K562 (cell line): ENCODE measurements at regions not wholly inside any gene's neighbourhood (a gene's known extent, or its start where the extent isn't known, plus 50 kb on each side); places are given as distances from the start of the nearest gene placed in this dataset.

Source experiments
- ATAC-seq: fragments of 200-7000 bp; cut with Tn5 transposase; 3 replicates; pipeline ENCODE4 v1.9.1; 2020; ENCODE audit warnings: moderate library complexity
- BruUV-seq: library from RNA; stranded (reverse); fragments of 400-500 nt; replicated peaks from 2 replicates; lab custom pipeline; 2021; lab: Mats Ljungman, UMichigan
- CTCF ChIA-PET: fragments of 300-600 bp; formaldehyde crosslinking; extraction: SDS; loops from one replicate; lab custom pipeline; 2021; ENCODE audit warnings: low intra/inter-chr PET ratio; lab: Yijun Ruan, JAX
- POLR2A ChIA-PET: fragments of 300-600, 350-650 bp; sonication (Branson Sonifier 250); formaldehyde crosslinking; extraction: SDS; loops from one replicate; lab custom pipeline; 2021; ENCODE audit warnings: antibody characterized with exemption, inconsistent platforms; lab: Yijun Ruan, JAX
- DNase-seq, 4 experiments: peaks; one replicate each; pipeline versions ENCODE4 v3.0.0 to v3.0.0-alpha.2; 2011 to 2018; ENCODE audit warnings: low spot score in 3 of 4, mixed read lengths in 3 of 4; ENCODE audit errors: extremely low read depth in 1 of 4
- FAIRE-seq: peaks from 2 replicates; lab custom pipeline; 2011; peaks lifted over from hg19 to GRCh38; lab: Jason Lieb, UNC
- H2AFZ ChIP-seq: 2 replicates; pipeline ENCODE4 v1.6.0; 2011; ENCODE audit warnings: low read depth, low read length, control low read depth, inconsistent platforms
- H3K27ac ChIP-seq: fragments of 200-600 bp; 3 replicates; pipeline ENCODE4 v1.8.0; 2011; ENCODE audit warnings: low read depth, mild to moderate bottlenecking, control low read depth, inconsistent platforms, low read length, moderate library complexity, mixed read lengths; ENCODE audit errors: extremely low read depth
- H3K27me3 ChIP-seq, 2 experiments: fragments of 300-600 bp in 1 of 2; 2 replicates in 1 of 2; 3 replicates in 1 of 2; pipeline versions ENCODE4 v1.6.0 to v1.8.0; 2011; ENCODE audit warnings: inconsistent platforms in 2 of 2, low read length in 2 of 2, mild to moderate bottlenecking in 1 of 2, mixed read lengths in 1 of 2, moderate library complexity in 1 of 2; ENCODE audit not compliant: control insufficient read depth in 2 of 2, insufficient read depth in 2 of 2
- H3K36me3 ChIP-seq: fragments of 300-600 bp; 3 replicates; pipeline ENCODE4 v1.8.0; 2011; ENCODE audit warnings: mild to moderate bottlenecking, low read length, inconsistent platforms; ENCODE audit not compliant: control insufficient read depth, insufficient read depth
- H3K4me1 ChIP-seq, 2 experiments: fragments of 200-600 bp in 1 of 2; replicated peaks in 1 of 2; 2 replicates in 1 of 2; 3 replicates in 1 of 2; pipeline versions ENCODE4 v1.5.1 to v1.8.0; 2011; ENCODE audit warnings: inconsistent platforms in 2 of 2, low read length in 2 of 2, mild to moderate bottlenecking in 1 of 2, mixed read lengths in 1 of 2, moderate library complexity in 1 of 2; ENCODE audit not compliant: control insufficient read depth in 2 of 2, insufficient read depth in 2 of 2
- H3K4me2 ChIP-seq: 2 replicates; pipeline ENCODE4 v1.6.1; 2011; ENCODE audit warnings: low read length, control low read depth, inconsistent platforms, mixed read lengths; ENCODE audit not compliant: insufficient read depth
- H3K4me3 ChIP-seq: fragments of 200-600 bp; sonication (generic), shearing (Covaris generic); 2 replicates; pipeline ENCODE4 v1.5.1; 2016; ENCODE audit warnings: control low read depth, inconsistent platforms
- H3K79me2 ChIP-seq: fragments of 200-600 bp; 3 replicates; pipeline ENCODE4 v1.8.0; 2011; ENCODE audit warnings: low read length, inconsistent platforms; ENCODE audit not compliant: control insufficient read depth, insufficient read depth
- H3K9ac ChIP-seq, 2 experiments: 2 replicates each; pipeline versions ENCODE4 v1.6.0 to v1.6.1; 2011; ENCODE audit warnings: low read depth in 2 of 2, low read length in 2 of 2, control low read depth in 1 of 2, inconsistent platforms in 1 of 2, mild to moderate bottlenecking in 1 of 2, mixed read lengths in 1 of 2; ENCODE audit not compliant: insufficient read depth in 1 of 2
- H3K9me1 ChIP-seq: one replicate; pipeline ENCODE4 v1.6.0; 2011; ENCODE audit warnings: inconsistent platforms, mild to moderate bottlenecking, low read length, moderate library complexity; ENCODE audit not compliant: control insufficient read depth, insufficient read depth
- H3K9me3 ChIP-seq: replicated peaks from 2 replicates; pipeline ENCODE4 v1.5.1; 2011; ENCODE audit warnings: low read depth, low read length, inconsistent platforms; ENCODE audit not compliant: control insufficient read depth, insufficient read depth
- H4K20me1 ChIP-seq: replicated peaks from 2 replicates; pipeline ENCODE4 v1.6.1; 2011; ENCODE audit warnings: low read length, inconsistent platforms, mixed read lengths; ENCODE audit not compliant: control insufficient read depth, insufficient read depth
- CBFA2T3 ChIP-seq: fragments of 450-650 bp; IDR thresholded peaks from 2 replicates; pipeline ENCODE4 v1.6.1; 2017
- CC2D1A ChIP-seq: fragments of 450-650 bp; IDR thresholded peaks from 2 replicates; pipeline ENCODE4 v1.6.1; 2017; ENCODE audit warnings: mild to moderate bottlenecking
- E2F1 ChIP-seq: sonication (generic); formaldehyde crosslinking; IDR thresholded peaks from 2 replicates; pipeline ENCODE4 v1.8.1; 2023; ENCODE audit warnings: mild to moderate bottlenecking, missing genetic modification reagents, moderate library complexity
- FOS ChIP-seq: IDR thresholded peaks from 3 replicates; pipeline ENCODE4 v1.6.1; 2011; ENCODE audit not compliant: insufficient read length; ENCODE audit errors: extremely low read depth
- KAT7 ChIP-seq: sonication (generic); formaldehyde crosslinking; IDR thresholded peaks from 2 replicates; pipeline ENCODE4 v1.8.0; 2022; ENCODE audit warnings: missing genetic modification reagents, mild to moderate bottlenecking, borderline replicate concordance
- LEF1 ChIP-seq: fragments of 450-650 bp; IDR thresholded peaks from 2 replicates; pipeline ENCODE4 v1.6.1; 2016; ENCODE audit warnings: mild to moderate bottlenecking
- MYNN ChIP-seq, 2 experiments: sonication (generic); formaldehyde crosslinking in 1 of 2; IDR thresholded peaks; 2 replicates each; pipeline versions ENCODE4 v1.5.0 to v1.6.1; 2016 to 2020; ENCODE audit warnings: antibody characterized with exemption in 1 of 2, missing genetic modification reagents in 1 of 2
- NCOA2 ChIP-seq, 2 experiments: fragments of 450-650 bp; IDR thresholded peaks; 2 replicates each; pipeline ENCODE4 v1.6.1; 2018; ENCODE audit warnings: mild to moderate bottlenecking in 2 of 2, moderate library complexity in 1 of 2; ENCODE audit not compliant: partially characterized antibody in 2 of 2
- NFATC3 ChIP-seq: fragments of 450-650 bp; IDR thresholded peaks from 2 replicates; pipeline ENCODE4 v1.6.1; 2017; ENCODE audit warnings: mild to moderate bottlenecking
- RBM17 ChIP-seq: fragments of 200-400 bp; formaldehyde crosslinking; IDR thresholded peaks from 2 replicates; pipeline ENCODE4 v1.6.1; 2017; ENCODE audit warnings: low read depth, mild to moderate bottlenecking, low read length, borderline replicate concordance
- RBM25 ChIP-seq: fragments of 200-400 bp; formaldehyde crosslinking; IDR thresholded peaks from 2 replicates; pipeline ENCODE4 v1.6.1; 2018; ENCODE audit warnings: low read length, low read depth, moderate library complexity; ENCODE audit not compliant: severe bottlenecking
- TBP ChIP-seq: optimal IDR thresholded peaks from 2 replicates; pipeline ENCODE3; 2011; ENCODE audit warnings: low read depth, low read length, improper control_type of control experiment
- ZFPM2 ChIP-seq: fragments of 250-450 bp; sonication (Bioruptor Pico); IDR thresholded peaks from 2 replicates; pipeline ENCODE4 v1.5.1; 2022; ENCODE audit warnings: mild to moderate bottlenecking
- ZNF253 ChIP-seq: fragments of 250-450 bp; sonication (Bioruptor Pico); conservative IDR thresholded peaks from 2 replicates; pipeline ENCODE4 v1.6.1; 2021; ENCODE audit warnings: mild to moderate bottlenecking
- ZNF277 ChIP-seq: fragments of 250-450 bp; sonication (Bioruptor Pico); IDR thresholded peaks from 2 replicates; pipeline ENCODE4 v1.8.0; 2022; ENCODE audit warnings: inconsistent platforms, mild to moderate bottlenecking, moderate library complexity, borderline replicate concordance
- ZNF507 ChIP-seq: conservative IDR thresholded peaks from 2 replicates; pipeline ENCODE4 v1.6.1; 2017; ENCODE audit warnings: missing genetic modification characterization, missing compliant biosample characterization
- ZNF668 ChIP-seq: fragments of 250-450 bp; sonication (Bioruptor Pico); IDR thresholded peaks from 2 replicates; pipeline ENCODE4 v1.8.0; 2022; ENCODE audit warnings: mild to moderate bottlenecking, inconsistent platforms
- WGBS: fragments of 100-300 bp; shearing (Covaris generic); methylation state at CpG from one replicate; pipeline ENCODE4 v1.1.6; 2016; ENCODE audit warnings: low coverage, mixed read lengths; ENCODE audit not compliant: insufficient coverage; ENCODE audit errors: missing lambda C conversion rate; 5-methylcytosine and 5-hydroxymethylcytosine counted together
- in situ Hi-C: fragments of 300-500 bp; cut with MboI; formaldehyde crosslinking; loops from 4 replicates; pipeline ENCODE4 v1.15.0; 2018; ENCODE audit warnings: inconsistent platforms, mixed read lengths
- intact Hi-C: fragments of 100-400 bp; cut with micrococcal nuclease; formaldehyde crosslinking; loops from 2 replicates; pipeline ENCODE4 v1.14.2; 2022

GRCh38 chr7:84512055-84512454 lies 317.5 kb upstream of the SEMA3A start:
- ATAC-seq (no peak), DNase-seq (no peak), FAIRE-seq (no peak)
- H3K4me2 ChIP-seq = no peak overlapping the region
- H3K9me3 ChIP-seq = no peaks in the 10 kb centered on the region
- no peak overlapping the region for H3K4me3 ChIP-seq
- no TSS peak for BruUV-seq
- no peaks in the 10 kb centered on the region for H3K4me1 ChIP-seq
- TF ChIP-seq TBP (no peak), MYNN (IDR thresholded peaks at IDR 0.05) (no peak), MYNN (CRISPR knock-in tag; IDR thresholded peaks at IDR 0.05) (no peak), ZNF668 (CRISPR knock-in tag) (no peak), NFATC3 (no peak), RBM25 (no peak), E2F1 (CRISPR knock-in tag) (no peak), FOS (no peak), ZNF253 (CRISPR knock-in tag) (no peak), NCOA2 (IDR thresholded peaks at IDR 0.05; ENCODE audit: partially characterized antibody in 2 of 2) (no peak), LEF1 (no peak), ZFPM2 (no peak), CC2D1A (no peak), ZNF277 (CRISPR knock-in tag) (no peak), KAT7 (CRISPR knock-in tag) (no peak), ZNF507 (tag) (no peak), CBFA2T3 (no peak), RBM17 (no peak)
- H3K27ac ChIP-seq = no peak overlapping the region
- in situ Hi-C loops (no loop called here), intact Hi-C loops (no loop called here)
- H2AFZ ChIP-seq = no peak overlapping the region
- H3K9me1 ChIP-seq = no peaks in the 10 kb centered on the region
- no peaks in the 10 kb centered on the region for H3K27me3 ChIP-seq
- ChIA-PET POLR2A (no interaction called here), CTCF (no interaction called here)
- H4K20me1 ChIP-seq = no peaks in the 10 kb centered on the region
- H3K36me3 ChIP-seq = no peaks in the 10 kb centered on the region
- H3K79me2 ChIP-seq = no peaks in the 10 kb centered on the region
- WGBS = 10% methylated on average over 1 of the region's 1 CpG
- no peak overlapping the region for H3K9ac ChIP-seq
